GM19238 (cell line): ENCODE measurements at regions not wholly inside any gene's neighbourhood (a gene's known extent, or its start where the extent isn't known, plus 50 kb on each side); places are given as distances from the start of the nearest gene placed in this dataset.
A peak's percentile ranks its signal among the peaks of the same experiment; 100 is the strongest.

Source experiments
- DNase-seq: peaks from one replicate; pipeline ENCODE4 v3.0.0; 2011; ENCODE audit warnings: low spot score; ENCODE audit not compliant: insufficient read length

GRCh38 chr9:7984692-7985091 is 185.1 kb upstream of the DMAC1 start:
- DNase-seq: no peak

- no peak for DNase-seq
These were observed 184.6 kb upstream of the DMAC1 start for GRCh38 chr9:7984203-7984602.

GRCh38 chr9:7983490-7983889 is 183.9 kb upstream of the DMAC1 start:
- DNase-seq: no peak

GRCh38 chr9:7982907-7983306 is 183.3 kb upstream of the DMAC1 start:
- no peak for DNase-seq

GRCh38 chr9:7980691-7981289 is 181.2 kb upstream of the DMAC1 start:
- DNase-seq: no peak

- no peak for DNase-seq
These were observed 180.5 kb upstream of the DMAC1 start for GRCh38 chr9:7980041-7980440.

GRCh38 chr9:7979611-7980010 is 180.0 kb upstream of the DMAC1 start:
- DNase-seq: no peak

- no peak for DNase-seq
These were observed 178.0 kb upstream of the DMAC1 start for GRCh38 chr9:7977586-7977985.

GRCh38 chr9:7976856-7977255 is 177.3 kb upstream of the DMAC1 start:
- no peak for DNase-seq

GRCh38 chr9:7976167-7976755 is 176.7 kb upstream of the DMAC1 start:
- DNase-seq: peak; percentile 24

GRCh38 chr9:7975336-7975735 is 175.8 kb upstream of the DMAC1 start:
- DNase-seq: no peak

- DNase-seq: no peak
These were observed 174.9 kb upstream of the DMAC1 start for GRCh38 chr9:7974335-7974960.

GRCh38 chr9:7973123-7973522 is 173.5 kb upstream of the DMAC1 start:
- no peak for DNase-seq

- DNase-seq: no peak
These were observed 171.2 kb upstream of the DMAC1 start for GRCh38 chr9:7970681-7971330.

- no peak for DNase-seq
These were observed 169.1 kb upstream of the DMAC1 start for GRCh38 chr9:7968687-7969086.

GRCh38 chr9:7967851-7968250 is 168.3 kb upstream of the DMAC1 start:
- DNase-seq: no peak

GRCh38 chr9:7967093-7967827 is 167.7 kb upstream of the DMAC1 start:
- no peak for DNase-seq

GRCh38 chr9:7965063-7965462 is 165.5 kb upstream of the DMAC1 start:
- DNase-seq: no peak

- no peak for DNase-seq
These were observed 163.4 kb upstream of the DMAC1 start for GRCh38 chr9:7963026-7963425.

- DNase-seq: no peak
These were observed 161.5 kb upstream of the DMAC1 start for GRCh38 chr9:7961076-7961475.

- DNase-seq: no peak
These were observed 160.9 kb upstream of the DMAC1 start for GRCh38 chr9:7960320-7961050.
